Stimulated activated CD4-positive, alpha-beta T cell treated with anti-CD3 and anti-CD28 coated beads, TNF-alpha, amount 100 ng/mL, for 48 hours (primary cell): ENCODE measurements at regions not wholly inside any gene's neighbourhood (a gene's known extent, or its start where the extent isn't known, plus 50 kb on each side); places are given as distances from the start of the nearest gene placed in this dataset.
"Not testable (repeated sequence)": the region's sequence is repeated elsewhere in the genome, so short reads cannot be mapped to it uniquely, and the experiment has no call there.

Source experiments
- DNase-seq, 3 donors: peaks; one replicate each; pipeline ENCODE4 v3.0.0-alpha.2; 2020; ENCODE audit warnings: low read depth in 3 of 3

- no peak for DNase-seq
These were observed 88.6 kb upstream of the B3GAT1 start for GRCh38 chr11:134500621-134501020.

- DNase-seq: no peak
These were observed 87.9 kb upstream of the B3GAT1 start for GRCh38 chr11:134499990-134500389.

GRCh38 chr11:134498326-134499139 is 86.5 kb upstream of the B3GAT1 start:
- DNase-seq: no peak

- DNase-seq: no peak
These were observed 85.5 kb upstream of the B3GAT1 start for GRCh38 chr11:134497586-134497985.

GRCh38 chr11:134496058-134496457 is 84.0 kb upstream of the B3GAT1 start:
- DNase-seq: not testable (repeated sequence)

GRCh38 chr11:134494395-134494794 is 82.4 kb upstream of the B3GAT1 start:
- DNase-seq: not testable (repeated sequence)

GRCh38 chr11:134492411-134492810 is 80.4 kb upstream of the B3GAT1 start:
- not testable (repeated sequence) for DNase-seq

GRCh38 chr11:134489728-134490127 is 77.7 kb upstream of the B3GAT1 start:
- DNase-seq: no peak

- DNase-seq: no peak
These were observed 76.9 kb upstream of the B3GAT1 start for GRCh38 chr11:134488913-134489312.

GRCh38 chr11:134488512-134488911 is 76.5 kb upstream of the B3GAT1 start:
- DNase-seq: no peak

- DNase-seq: no peak
These were observed 75.7 kb upstream of the B3GAT1 start for GRCh38 chr11:134487696-134488095.

- no peak for DNase-seq
These were observed 74.7 kb upstream of the B3GAT1 start for GRCh38 chr11:134486704-134487103.

GRCh38 chr11:134486106-134486505 is 74.1 kb upstream of the B3GAT1 start:
- no peak for DNase-seq

GRCh38 chr11:134485316-134485715 is 73.3 kb upstream of the B3GAT1 start:
- DNase-seq: no peak

- DNase-seq: no peak
These were observed 71.8 kb upstream of the B3GAT1 start for GRCh38 chr11:134483857-134484256.

- DNase-seq: no peak
These were observed 71.2 kb upstream of the B3GAT1 start for GRCh38 chr11:134483291-134483690.

- no peak for DNase-seq
These were observed 70.8 kb upstream of the B3GAT1 start for GRCh38 chr11:134482865-134483264.

- no peak for DNase-seq
These were observed 70.0 kb upstream of the B3GAT1 start for GRCh38 chr11:134481933-134482527.

GRCh38 chr11:134481135-134481534 is 69.1 kb upstream of the B3GAT1 start:
- DNase-seq: no peak

GRCh38 chr11:134480136-134480712 is 68.2 kb upstream of the B3GAT1 start:
- no peak for DNase-seq

- no peak for DNase-seq
These were observed 67.4 kb upstream of the B3GAT1 start for GRCh38 chr11:134479206-134480135.

- no peak for DNase-seq
These were observed 66.6 kb upstream of the B3GAT1 start for GRCh38 chr11:134478611-134479010.
